Neural crest cell (in vitro differentiated cells): ENCODE measurements at regions not wholly inside any gene's neighbourhood (a gene's known extent, or its start where the extent isn't known, plus 50 kb on each side); places are given as distances from the start of the nearest gene placed in this dataset.

Experiments
- DNase-seq: peaks from one replicate; pipeline ENCODE4 v3.0.0; 2021; ENCODE audit warnings: low read depth, mixed read lengths, low spot score
- H3K27ac Mint-ChIP-seq: one replicate; pipeline ENCODE4 v1.8.0; 2021; ENCODE audit warnings: mild to moderate bottlenecking, mixed read lengths; ENCODE audit not compliant: unreplicated experiment
- H3K27me3 Mint-ChIP-seq: 2 replicates; pipeline ENCODE4 v1.8.0; 2021; ENCODE audit warnings: low read depth, mild to moderate bottlenecking, mixed read lengths
- H3K36me3 Mint-ChIP-seq: 2 replicates; pipeline ENCODE4 v1.8.0; 2021; ENCODE audit warnings: low read depth, mild to moderate bottlenecking, mixed read lengths
- H3K4me1 Mint-ChIP-seq: 2 replicates; pipeline ENCODE4 v1.8.0; 2021; ENCODE audit warnings: mixed read lengths
- H3K4me3 Mint-ChIP-seq: one replicate; pipeline ENCODE4 v1.8.0; 2021; ENCODE audit warnings: mild to moderate bottlenecking, mixed read lengths
- H3K9me3 Mint-ChIP-seq: 2 replicates; pipeline ENCODE4 v1.8.0; 2021; ENCODE audit warnings: mixed read lengths
- CTCF ChIP-seq: fragments of 200-600 bp; sonication (generic); conservative IDR thresholded peaks from 2 replicates; pipeline ENCODE4 v1.5.0; 2021; ENCODE audit warnings: antibody characterized with exemption, mild to moderate bottlenecking

GRCh38 chr2:172276961-172277360, 150.4 kb upstream of the ITGA6 start:
- Mint-ChIP-seq H3K4me1 (peaks cover 6% of the 10 kb centered on the region), H3K27me3 (no peaks in the 10 kb centered on the region), H3K36me3 (peaks cover 5% of the 10 kb centered on the region), H3K4me3 (no peak overlapping the region), H3K9me3 (peaks cover 7% of the 10 kb centered on the region), H3K27ac (no peak overlapping the region)
- TF ChIP-seq CTCF, result no peak
- DNase-seq, result no peak

DNA sequence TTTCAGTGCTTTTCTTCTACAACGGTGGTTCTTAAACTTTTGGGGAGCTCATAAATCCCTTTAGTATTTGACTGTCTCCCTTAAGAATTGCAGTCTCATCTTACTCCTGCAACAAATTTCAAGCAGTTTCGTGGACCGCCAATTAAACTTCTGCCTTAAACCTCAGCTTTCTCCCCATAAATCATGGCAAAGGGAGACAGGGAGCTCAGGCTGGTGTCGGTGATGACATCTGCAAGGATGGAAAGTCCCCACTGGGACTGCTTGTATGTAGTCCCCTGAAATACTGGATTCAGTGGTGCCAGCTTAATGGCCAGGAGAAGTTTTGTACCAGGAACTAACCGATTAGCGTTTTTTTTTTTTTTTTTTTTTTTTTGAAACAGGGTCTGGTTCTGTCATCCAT, 148.7 kb upstream of the ITGA6 start:
- H3K9me3 Mint-ChIP-seq, result peaks cover 4% of the 10 kb centered on the region
- peaks cover 15% of the 10 kb centered on the region for H3K4me1 Mint-ChIP-seq
- no peaks in the 10 kb centered on the region for H3K27me3 Mint-ChIP-seq
- peaks cover 3% of the 10 kb centered on the region for H3K36me3 Mint-ChIP-seq
- TF ChIP-seq CTCF, result no peak
- H3K27ac Mint-ChIP-seq, result peak overlapping the region; percentile 27
- no peak for DNase-seq
- no peak overlapping the region for H3K4me3 Mint-ChIP-seq

- Mint-ChIP-seq H3K27ac (no peak overlapping the region), H3K4me3 (no peak overlapping the region), H3K4me1 (peaks cover 20% of the 10 kb centered on the region), H3K27me3 (no peaks in the 10 kb centered on the region), H3K9me3 (peaks cover 4% of the 10 kb centered on the region), H3K36me3 (peaks cover 3% of the 10 kb centered on the region)
- TF ChIP-seq CTCF, result no peak
- DNase-seq, result no peak
Measured at GRCh38 chr2:172279214-172279613, 148.2 kb upstream of the ITGA6 start.

DNA sequence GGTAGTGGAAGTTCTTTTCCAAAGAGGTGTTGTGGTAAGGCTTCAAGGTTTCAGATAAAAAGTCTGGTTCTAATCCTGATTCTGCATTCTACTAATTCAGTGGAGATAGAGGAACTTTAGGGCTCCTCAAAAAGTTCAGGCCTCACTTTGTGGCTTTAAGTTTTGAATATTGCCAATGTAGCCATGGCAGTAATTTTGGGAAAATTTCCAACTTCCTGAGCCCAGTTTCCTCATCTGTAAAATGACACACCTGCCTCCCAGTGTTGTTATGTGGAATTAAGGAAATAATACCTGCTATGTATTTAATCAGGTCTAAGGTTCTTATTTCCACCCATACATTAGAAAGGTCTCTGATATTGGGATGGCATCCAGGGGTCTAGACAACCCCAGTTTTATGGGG, 147.6 kb upstream of the ITGA6 start:
- H3K27me3 Mint-ChIP-seq, result no peaks in the 10 kb centered on the region
- TF ChIP-seq CTCF, result no peak
- peaks cover 4% of the 10 kb centered on the region for H3K9me3 Mint-ChIP-seq
- H3K27ac Mint-ChIP-seq, result no peak overlapping the region
- peaks cover 3% of the 10 kb centered on the region for H3K36me3 Mint-ChIP-seq
- no peak for DNase-seq
- H3K4me1 Mint-ChIP-seq, result peaks cover 26% of the 10 kb centered on the region
- H3K4me3 Mint-ChIP-seq, result no peak overlapping the region

GRCh38 chr2:172280571-172281361, 146.6 kb upstream of the ITGA6 start:
- TF ChIP-seq CTCF, result no peak
- Mint-ChIP-seq H3K4me3 (no peak overlapping the region), H3K27ac (no peak overlapping the region), H3K9me3 (peaks cover 4% of the 10 kb centered on the region), H3K27me3 (no peaks in the 10 kb centered on the region), H3K4me1 (peaks cover 30% of the 10 kb centered on the region), H3K36me3 (peaks cover 3% of the 10 kb centered on the region)
- no peak for DNase-seq
